ENCODE measurements at regions not wholly inside any gene's neighbourhood (a gene's known extent, or its start where the extent isn't known, plus 50 kb on each side); places are given as distances from the start of the nearest gene placed in this dataset.

DNA sequence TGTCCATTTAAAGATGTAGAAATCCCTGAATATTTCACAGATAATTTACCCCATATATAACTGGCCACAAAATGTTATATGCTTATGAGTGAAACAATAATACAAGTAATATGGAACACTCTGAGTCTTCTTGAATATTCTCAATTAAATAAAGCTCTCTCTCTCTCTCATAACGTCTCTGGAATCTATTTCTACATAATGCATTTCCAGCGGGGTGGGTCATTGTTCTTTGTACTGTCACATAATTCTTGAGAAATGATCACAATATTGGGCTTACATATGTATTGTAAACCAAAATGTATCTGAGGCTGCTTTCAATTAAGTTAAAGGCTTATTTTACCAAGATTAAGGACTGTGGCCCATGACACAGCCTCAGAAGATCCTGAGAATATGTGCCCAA lies 596.3 kb downstream of the FAT4 start:
- Histone ChIP-seq H4K20me1 (no peaks in the 10 kb centered on the region), H3K27me3 (no peaks in the 10 kb centered on the region), H3K4me1 (no peaks in the 10 kb centered on the region), H3K9me3 (no peaks in the 10 kb centered on the region), H3K36me3 (no peaks in the 10 kb centered on the region), H3K9ac (no peak overlapping the region), H3K4me2 (no peak overlapping the region), H3K27ac (no peak overlapping the region), H3K4me3 (no peak overlapping the region)
- TF ChIP-seq Cebpa-rat (IDR thresholded peaks at IDR 0.05), result no peak

GRCh38 chr4:125911481-125911880 lies 596.7 kb downstream of the FAT4 start:
- Histone ChIP-seq H3K4me3 (no peak overlapping the region), H3K36me3 (no peaks in the 10 kb centered on the region), H3K9ac (no peak overlapping the region), H4K20me1 (no peaks in the 10 kb centered on the region), H3K4me2 (no peak overlapping the region), H3K4me1 (no peaks in the 10 kb centered on the region), H3K27ac (no peak overlapping the region), H3K9me3 (no peaks in the 10 kb centered on the region), H3K27me3 (no peaks in the 10 kb centered on the region)
- no peak for TF ChIP-seq Cebpa-rat (IDR thresholded peaks at IDR 0.05)

DNA sequence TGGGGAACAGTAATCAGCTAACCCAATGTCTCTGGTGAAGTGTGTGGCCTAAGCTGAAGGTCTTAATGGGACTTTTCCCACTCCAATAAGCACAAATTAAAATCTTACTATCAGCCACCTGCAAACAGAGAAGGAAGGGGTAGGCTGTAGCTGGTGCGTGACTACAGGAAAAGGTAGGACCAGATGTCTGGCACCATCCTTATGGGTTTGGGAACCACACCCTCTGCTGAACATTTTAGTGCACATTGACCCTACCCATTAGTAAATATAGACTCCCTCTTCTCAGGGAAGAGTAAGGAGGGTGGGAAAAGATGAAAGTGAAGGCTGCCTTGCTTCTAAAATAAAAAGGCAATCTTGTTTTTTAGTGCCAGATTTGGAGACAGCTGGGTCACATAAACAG lies 602.8 kb downstream of the FAT4 start:
- Histone ChIP-seq H3K27ac (no peak overlapping the region), H3K9ac (no peak overlapping the region), H3K4me2 (no peak overlapping the region), H3K4me1 (peaks cover 6% of the 10 kb centered on the region; the same call in 1 of the 2 replicates), H3K9me3 (no peaks in the 10 kb centered on the region), H3K27me3 (no peaks in the 10 kb centered on the region), H3K36me3 (no peaks in the 10 kb centered on the region), H3K4me3 (no peak overlapping the region), H4K20me1 (no peaks in the 10 kb centered on the region)
- TF ChIP-seq Cebpa-rat (IDR thresholded peaks at IDR 0.05), result no peak

DNA sequence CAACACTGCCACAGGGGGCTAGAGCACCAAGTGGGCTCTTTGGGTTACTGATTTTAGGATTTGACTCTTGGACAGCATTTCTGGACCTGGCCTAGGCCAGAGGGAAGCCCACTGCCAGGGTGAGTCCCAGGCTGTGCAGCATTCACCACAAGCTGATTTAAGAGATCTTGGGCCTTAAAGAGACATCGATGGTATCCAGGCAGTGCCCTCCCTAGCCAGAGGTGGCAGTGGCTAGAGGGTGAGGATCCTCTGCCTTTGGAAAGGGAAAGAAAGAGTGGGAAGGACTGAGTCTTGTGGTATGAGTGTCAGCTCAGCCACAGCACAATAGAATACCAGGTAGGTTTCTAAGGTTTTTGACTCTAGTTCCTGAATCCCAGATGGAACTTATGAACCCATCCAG lies 613.9 kb downstream of the FAT4 start:
- no peaks in the 10 kb centered on the region for H4K20me1 ChIP-seq
- no peak overlapping the region for H3K9ac ChIP-seq
- no peaks in the 10 kb centered on the region for H3K36me3 ChIP-seq
- H3K4me2 ChIP-seq, result no peak overlapping the region
- no peaks in the 10 kb centered on the region for H3K9me3 ChIP-seq
- no peaks in the 10 kb centered on the region for H3K27me3 ChIP-seq
- H3K4me3 ChIP-seq, result no peak overlapping the region
- H3K27ac ChIP-seq, result no peak overlapping the region
- no peaks in the 10 kb centered on the region for H3K4me1 ChIP-seq
- no peak for TF ChIP-seq Cebpa-rat (IDR thresholded peaks at IDR 0.05)

- no peaks in the 10 kb centered on the region for H3K36me3 ChIP-seq
- no peaks in the 10 kb centered on the region for H4K20me1 ChIP-seq
- no peaks in the 10 kb centered on the region for H3K27me3 ChIP-seq
- no peak overlapping the region for H3K4me2 ChIP-seq
- H3K4me1 ChIP-seq, result no peaks in the 10 kb centered on the region
- no peaks in the 10 kb centered on the region for H3K9me3 ChIP-seq
- H3K4me3 ChIP-seq, result no peak overlapping the region
- H3K9ac ChIP-seq, result no peak overlapping the region
- no peak overlapping the region for H3K27ac ChIP-seq
- no peak for TF ChIP-seq Cebpa-rat (IDR thresholded peaks at IDR 0.05)
Measured at GRCh38 chr4:125938541-125938940, 623.8 kb downstream of the FAT4 start.

DNA sequence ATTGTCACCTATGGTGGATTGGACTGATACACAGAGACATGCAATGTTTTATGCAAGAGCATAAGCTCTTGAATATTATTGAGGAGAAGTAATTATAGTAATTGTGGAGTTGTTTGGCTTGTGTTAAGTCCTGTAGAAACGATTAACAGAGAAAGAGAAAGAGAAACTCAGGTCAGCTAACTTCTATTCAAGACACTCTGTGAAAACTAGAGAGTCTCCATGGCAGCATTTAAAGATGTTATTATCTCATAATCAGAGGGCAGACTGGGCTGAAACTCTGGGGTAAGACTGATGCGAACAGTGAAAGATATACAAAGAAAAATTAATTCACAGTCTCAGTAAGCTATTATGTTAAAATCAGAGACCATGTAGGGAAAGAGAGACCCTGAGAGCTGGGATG lies 625.7 kb downstream of the FAT4 start:
- TF ChIP-seq Cebpa-rat (IDR thresholded peaks at IDR 0.05), result no peak
- Histone ChIP-seq H4K20me1 (no peaks in the 10 kb centered on the region), H3K36me3 (no peaks in the 10 kb centered on the region), H3K4me3 (no peak overlapping the region), H3K4me1 (no peaks in the 10 kb centered on the region), H3K27ac (no peak overlapping the region), H3K9me3 (no peaks in the 10 kb centered on the region), H3K9ac (no peak overlapping the region), H3K27me3 (no peaks in the 10 kb centered on the region), H3K4me2 (no peak overlapping the region)

- no peak overlapping the region for H3K4me3 ChIP-seq
- no peak overlapping the region for H3K27ac ChIP-seq
- H3K9ac ChIP-seq, result no peak overlapping the region
- no peaks in the 10 kb centered on the region for H3K27me3 ChIP-seq
- no peak overlapping the region for H3K4me2 ChIP-seq
- H3K9me3 ChIP-seq, result no peaks in the 10 kb centered on the region
- no peaks in the 10 kb centered on the region for H4K20me1 ChIP-seq
- no peak for TF ChIP-seq Cebpa-rat (IDR thresholded peaks at IDR 0.05)
- no peaks in the 10 kb centered on the region for H3K36me3 ChIP-seq
- no peaks in the 10 kb centered on the region for H3K4me1 ChIP-seq
Measured at GRCh38 chr4:125944966-125945365, 630.2 kb downstream of the FAT4 start.

DNA sequence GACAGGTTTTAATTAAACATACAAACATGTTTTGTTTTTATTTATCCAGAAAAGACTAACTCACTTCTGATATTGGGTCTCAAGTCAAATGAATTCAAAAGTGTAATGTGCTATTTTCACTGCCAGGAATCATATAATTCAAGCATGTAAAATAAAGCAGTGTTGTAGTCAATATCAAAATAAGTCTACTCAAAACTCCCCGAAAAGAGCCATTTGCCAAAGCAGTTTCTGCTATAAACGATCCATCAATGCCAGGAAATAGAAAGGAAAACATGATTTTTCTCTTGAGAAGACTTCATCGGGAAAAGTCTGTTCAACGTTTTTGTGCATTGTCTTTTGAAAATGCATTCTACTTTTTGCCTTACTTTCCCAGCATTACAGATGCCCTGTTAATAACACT lies 633.3 kb downstream of the FAT4 start:
- no peaks in the 10 kb centered on the region for H4K20me1 ChIP-seq
- no peaks in the 10 kb centered on the region for H3K4me1 ChIP-seq
- H3K9ac ChIP-seq, result no peak overlapping the region
- no peak for TF ChIP-seq Cebpa-rat (IDR thresholded peaks at IDR 0.05)
- no peak overlapping the region for H3K4me3 ChIP-seq
- H3K36me3 ChIP-seq, result no peaks in the 10 kb centered on the region
- no peaks in the 10 kb centered on the region for H3K27me3 ChIP-seq
- H3K27ac ChIP-seq, result no peak overlapping the region
- H3K9me3 ChIP-seq, result no peaks in the 10 kb centered on the region
- no peak overlapping the region for H3K4me2 ChIP-seq

DNA sequence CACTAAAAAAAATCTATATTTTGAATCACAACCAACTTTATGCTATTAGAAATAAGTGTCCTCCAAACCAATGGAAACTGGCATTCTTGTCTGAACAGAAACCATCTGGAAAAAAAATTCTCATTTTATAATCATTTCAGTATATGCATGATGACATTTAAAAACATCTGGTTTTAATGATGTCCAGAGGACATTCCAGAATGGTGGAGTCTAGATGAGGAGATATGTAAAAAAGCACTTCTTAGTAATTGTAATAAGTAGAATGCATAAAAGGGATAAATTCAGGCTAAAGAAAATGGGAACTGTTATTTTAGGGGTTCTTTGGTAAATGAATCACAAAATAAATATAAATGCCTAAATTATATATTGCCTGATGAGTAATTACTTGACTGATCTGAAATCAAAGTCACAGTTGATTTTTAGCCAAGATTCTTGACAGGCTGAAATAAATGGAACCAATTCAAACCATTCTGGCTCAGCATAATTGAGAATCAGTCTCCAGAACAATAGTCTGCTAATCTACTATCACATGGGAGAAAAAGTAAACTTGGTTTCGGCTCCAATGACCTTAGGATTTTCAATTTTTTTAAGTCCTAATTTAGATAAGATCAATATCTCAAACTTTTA lies 636.6 kb downstream of the FAT4 start:
- Histone ChIP-seq H3K9me3 (no peaks in the 10 kb centered on the region), H3K4me1 (no peaks in the 10 kb centered on the region), H3K27me3 (no peaks in the 10 kb centered on the region), H3K36me3 (no peaks in the 10 kb centered on the region), H3K4me3 (no peak overlapping the region), H3K9ac (no peak overlapping the region), H3K27ac (no peak overlapping the region), H4K20me1 (no peaks in the 10 kb centered on the region), H3K4me2 (no peak overlapping the region)
- no peak for TF ChIP-seq Cebpa-rat (IDR thresholded peaks at IDR 0.05)

GRCh38 chr4:125952631-125953030 lies 637.9 kb downstream of the FAT4 start:
- no peak for TF ChIP-seq Cebpa-rat (IDR thresholded peaks at IDR 0.05)
- Histone ChIP-seq H3K27ac (no peak overlapping the region), H3K4me1 (no peaks in the 10 kb centered on the region), H3K9ac (no peak overlapping the region), H3K4me3 (no peak overlapping the region), H3K27me3 (no peaks in the 10 kb centered on the region), H4K20me1 (no peaks in the 10 kb centered on the region), H3K9me3 (no peaks in the 10 kb centered on the region), H3K36me3 (no peaks in the 10 kb centered on the region), H3K4me2 (no peak overlapping the region)

GRCh38 chr4:125956276-125956675 lies 641.5 kb downstream of the FAT4 start:
- no peak for TF ChIP-seq Cebpa-rat (IDR thresholded peaks at IDR 0.05)
- Histone ChIP-seq H3K9ac (no peak overlapping the region), H3K36me3 (no peaks in the 10 kb centered on the region), H3K27me3 (no peaks in the 10 kb centered on the region), H3K27ac (no peak overlapping the region), H4K20me1 (no peaks in the 10 kb centered on the region), H3K4me1 (no peaks in the 10 kb centered on the region), H3K4me3 (no peak overlapping the region), H3K9me3 (no peaks in the 10 kb centered on the region), H3K4me2 (no peak overlapping the region)

Measured in BLaER1 (cell line).